HG02610 (cell line): ENCODE measurements at regions not wholly inside any gene's neighbourhood (a gene's known extent, or its start where the extent isn't known, plus 50 kb on each side); places are given as distances from the start of the nearest gene placed in this dataset.
A peak's percentile ranks its signal among the peaks of the same experiment; 100 is the strongest.
"Not testable (repeated sequence)": the region's sequence is repeated elsewhere in the genome, so short reads cannot be mapped to it uniquely, and the experiment has no call there.

Source experiments
- ATAC-seq: cut with Tn5 transposase; IDR thresholded peaks from one replicate; pipeline ENCODE4 v1.9.1; 2021; ENCODE audit warnings: mild to moderate bottlenecking, moderate library complexity; ENCODE audit not compliant: unreplicated experiment

- not testable (repeated sequence) for ATAC-seq
Observed at GRCh38 chr5:97234380-97234779, 51.3 kb upstream of the RIOK2 start.

GRCh38 chr5:97242341-97242740 is 59.3 kb upstream of the RIOK2 start:
- ATAC-seq: no peak

- no peak for ATAC-seq
Observed at GRCh38 chr5:97243353-97243752, 60.3 kb upstream of the RIOK2 start.

GRCh38 chr5:97245386-97245785 is 62.3 kb upstream of the RIOK2 start:
- no peak for ATAC-seq

- ATAC-seq: no peak
Observed at GRCh38 chr5:97250113-97250512, 67.1 kb upstream of the RIOK2 start.

GRCh38 chr5:97266076-97266475 is 83.0 kb upstream of the RIOK2 start:
- ATAC-seq: no peak

GRCh38 chr5:97266576-97266975 is 83.5 kb upstream of the RIOK2 start:
- no peak for ATAC-seq

- ATAC-seq: no peak
Observed at GRCh38 chr5:97267767-97268166, 84.7 kb upstream of the RIOK2 start.

- ATAC-seq: no peak
Observed at GRCh38 chr5:97276474-97277120, 93.5 kb upstream of the RIOK2 start.

- ATAC-seq: no peak
Observed at GRCh38 chr5:97281257-97281656, 98.2 kb upstream of the RIOK2 start.

GRCh38 chr5:97297063-97297703 is 114.1 kb upstream of the RIOK2 start:
- ATAC-seq: peak; percentile 97

- peak; percentile 14 for ATAC-seq
Observed at GRCh38 chr5:97297704-97298091, 114.7 kb upstream of the RIOK2 start.

GRCh38 chr5:97301181-97301580 is 118.1 kb upstream of the RIOK2 start:
- not testable (repeated sequence) for ATAC-seq

- no peak for ATAC-seq
Observed at GRCh38 chr5:97338729-97339128, 155.7 kb upstream of the RIOK2 start.

GRCh38 chr5:97355775-97356174 is 172.7 kb upstream of the RIOK2 start:
- ATAC-seq: peak; percentile 99

GRCh38 chr5:97363577-97363976 is 180.5 kb upstream of the RIOK2 start:
- ATAC-seq: no peak

GRCh38 chr5:97364731-97365130 is 181.7 kb upstream of the RIOK2 start:
- ATAC-seq: no peak

- no peak for ATAC-seq
Observed at GRCh38 chr5:97365163-97365845, 182.3 kb upstream of the RIOK2 start.

- no peak for ATAC-seq
Observed at GRCh38 chr5:97365918-97366317, 182.9 kb upstream of the RIOK2 start.

GRCh38 chr5:97375959-97376358 is 192.9 kb upstream of the RIOK2 start:
- ATAC-seq: no peak

- ATAC-seq: peak; percentile 58
Observed at GRCh38 chr5:97377582-97377981, 194.5 kb upstream of the RIOK2 start.

GRCh38 chr5:97383996-97384395 is 200.9 kb upstream of the RIOK2 start:
- ATAC-seq: no peak
